ENCODE measurements at regions not wholly inside any gene's neighbourhood (a gene's known extent, or its start where the extent isn't known, plus 50 kb on each side); places are given as distances from the start of the nearest gene placed in this dataset.
A peak's percentile ranks its signal among the peaks of the same experiment; 100 is the strongest.

GRCh38 chr14:45727133-45727532, 474.1 kb upstream of the MIS18BP1 start (continued):
- TF ChIP-seq PBX3 (IDR thresholded peaks at IDR 0.05) (no peak), TCF12 (IDR thresholded peaks at IDR 0.05) (no peak), SMC3 (IDR thresholded peaks at IDR 0.05; ENCODE audit: low read depth, low read length) (no peak), MEF2A (IDR thresholded peaks at IDR 0.05; ENCODE audit: borderline replicate concordance, low read depth) (no peak), RAD21 (IDR thresholded peaks at IDR 0.05; ENCODE audit: low read length) (no peak), EP300 (IDR thresholded peaks at IDR 0.05; ENCODE audit: borderline replicate concordance in 1 of 2, low read depth in 1 of 2, low read length in 1 of 2) (no peak)

GRCh38 chr14:45721472-45721871, 468.5 kb upstream of the MIS18BP1 start:
- H3K79me2 ChIP-seq (ENCODE audit: insufficient read depth), result no peaks in the 10 kb centered on the region
- no peaks in the 10 kb centered on the region for H3K27me3 ChIP-seq (ENCODE audit: insufficient read depth)
- no peaks in the 10 kb centered on the region for H3K9me3 ChIP-seq
- no peak for DNase-seq
- no peak overlapping the region for H3K9ac ChIP-seq
- no peaks in the 10 kb centered on the region for H4K20me1 ChIP-seq (ENCODE audit: insufficient read depth)
- H3K27ac ChIP-seq (ENCODE audit: low read depth in 2 of 2, low read length in 1 of 2), result no peak overlapping the region
- H3K4me3 ChIP-seq (ENCODE audit: low read depth in 2 of 2, low read length in 1 of 2), result no peak overlapping the region
- H3K36me3 ChIP-seq (replicated peaks in 1 of 2; ENCODE audit: control insufficient read depth in 1 of 2, insufficient read depth in 2 of 2, low read length in 1 of 2), result no peaks in the 10 kb centered on the region
- H3K4me1 ChIP-seq (ENCODE audit: control insufficient read depth in 1 of 2, insufficient read depth in 2 of 2, low read depth in 1 of 2, low read length in 1 of 2), result no peaks in the 10 kb centered on the region
- H2AFZ ChIP-seq (ENCODE audit: low read depth), result no peak overlapping the region
- H3K9me2 ChIP-seq, result no peaks in the 10 kb centered on the region
- TF ChIP-seq NFIC (IDR thresholded peaks at IDR 0.05; ENCODE audit: borderline replicate concordance), result no peak
- TF ChIP-seq MAX (IDR thresholded peaks at IDR 0.05; ENCODE audit: low read depth), result no peak
- ChIA-PET POLR2A (no interaction called here), CTCF (no interaction called here)
- no peaks in the 10 kb centered on the region for H3F3A ChIP-seq (replicated peaks; ENCODE audit: insufficient read depth)
- H3K4me2 ChIP-seq, result no peak overlapping the region

- WGBS (ENCODE audit: low lambda C conversion rate), result 6% methylated on average over 9 of the region's 9 CpGs
- H2AFZ ChIP-seq (ENCODE audit: low read depth), result no peak overlapping the region
- no peaks in the 10 kb centered on the region for H3K9me3 ChIP-seq
Observed at GRCh38 chr14:45716572-45716971, 463.6 kb upstream of the MIS18BP1 start.

More at GRCh38 chr14:45716572-45716971, 463.6 kb upstream of the MIS18BP1 start:
- H3K4me2 ChIP-seq, result no peak overlapping the region
- H3K9ac ChIP-seq, result no peak overlapping the region
- no peaks in the 10 kb centered on the region for H4K20me1 ChIP-seq (ENCODE audit: insufficient read depth)
- POLR2A ChIA-PET, result no interaction called here
- DNase-seq, result peak; percentile 4
- no peaks in the 10 kb centered on the region for H3K36me3 ChIP-seq (replicated peaks in 1 of 2; ENCODE audit: control insufficient read depth in 1 of 2, insufficient read depth in 2 of 2, low read length in 1 of 2)
- H3K79me2 ChIP-seq (ENCODE audit: insufficient read depth), result no peaks in the 10 kb centered on the region
- H3F3A ChIP-seq (replicated peaks; ENCODE audit: insufficient read depth), result no peaks in the 10 kb centered on the region
- no peaks in the 10 kb centered on the region for H3K9me2 ChIP-seq
- H3K27ac ChIP-seq (ENCODE audit: low read depth in 2 of 2, low read length in 1 of 2), result no peak overlapping the region
- no peak for TF ChIP-seq FOXJ3 (CRISPR knock-in tag; IDR thresholded peaks at IDR 0.05)
- TF ChIP-seq PBX3 (IDR thresholded peaks at IDR 0.05), result peak; percentile 46; the same call in 1 of the 2 replicates
- TF ChIP-seq FOSL2 (IDR thresholded peaks at IDR 0.05; ENCODE audit: borderline replicate concordance, low read depth), result no peak
- TF ChIP-seq CTCF (IDR thresholded peaks at IDR 0.05), result peak; percentile 45
- peak overlapping the region in 1 of 2 experiments; percentile 43; a peak in 1 of 4 replicates for H3K4me3 ChIP-seq (ENCODE audit: low read depth in 2 of 2, low read length in 1 of 2)
- no peaks in the 10 kb centered on the region for H3K4me1 ChIP-seq (ENCODE audit: control insufficient read depth in 1 of 2, insufficient read depth in 2 of 2, low read depth in 1 of 2, low read length in 1 of 2)
- H3K27me3 ChIP-seq (ENCODE audit: insufficient read depth), result no peaks in the 10 kb centered on the region
- CTCF ChIA-PET, result interaction anchor here (1.0 kb wide), 1 partner anchor 14 kb away, joined by 3 read pairs; no protein-coding TSS in a partner anchor
